NT2/D1 (cell line): ENCODE measurements at regions not wholly inside any gene's neighbourhood (a gene's known extent, or its start where the extent isn't known, plus 50 kb on each side); places are given as distances from the start of the nearest gene placed in this dataset.

Experiments used
- YY1 ChIP-seq: IDR thresholded peaks from 2 replicates; pipeline ENCODE4 v1.6.1; 2011; ENCODE audit not compliant: insufficient read length, insufficient read depth
- ZNF274 ChIP-seq: IDR thresholded peaks from 2 replicates; pipeline ENCODE4 v1.6.1; 2011; ENCODE audit warnings: mild to moderate bottlenecking, low read depth, low read length

DNA sequence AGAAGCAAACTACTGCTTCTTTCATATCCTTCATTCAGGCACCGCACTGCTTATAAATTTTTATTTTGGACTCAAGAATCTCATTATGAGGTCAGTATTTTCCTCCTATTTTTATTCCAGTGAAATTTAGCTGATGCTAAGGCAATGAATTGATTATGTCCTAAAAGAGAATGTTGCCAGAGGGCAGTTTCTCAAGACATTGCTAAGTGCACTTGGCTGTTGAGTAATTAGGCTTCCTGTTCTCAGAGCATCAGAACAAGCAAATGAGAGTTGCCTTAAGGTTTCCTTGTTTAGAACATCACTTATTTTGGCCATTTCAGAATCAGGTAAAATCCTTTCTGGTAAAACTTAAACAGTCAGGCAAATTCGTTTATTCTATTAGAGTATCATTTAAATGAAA lies 548.6 kb upstream of the ZEB2 start:
- no peak for TF ChIP-seq YY1
- no peak for TF ChIP-seq ZNF274
